GM21367 (cell line): ENCODE measurements at regions not wholly inside any gene's neighbourhood (a gene's known extent, or its start where the extent isn't known, plus 50 kb on each side); places are given as distances from the start of the nearest gene placed in this dataset.
"Not testable (repeated sequence)": the region's sequence is repeated elsewhere in the genome, so short reads cannot be mapped to it uniquely, and the experiment has no call there.

Source experiments
- ATAC-seq: cut with Tn5 transposase; IDR thresholded peaks from one replicate; pipeline ENCODE4 v1.9.1; 2021; ENCODE audit not compliant: unreplicated experiment

DNA sequence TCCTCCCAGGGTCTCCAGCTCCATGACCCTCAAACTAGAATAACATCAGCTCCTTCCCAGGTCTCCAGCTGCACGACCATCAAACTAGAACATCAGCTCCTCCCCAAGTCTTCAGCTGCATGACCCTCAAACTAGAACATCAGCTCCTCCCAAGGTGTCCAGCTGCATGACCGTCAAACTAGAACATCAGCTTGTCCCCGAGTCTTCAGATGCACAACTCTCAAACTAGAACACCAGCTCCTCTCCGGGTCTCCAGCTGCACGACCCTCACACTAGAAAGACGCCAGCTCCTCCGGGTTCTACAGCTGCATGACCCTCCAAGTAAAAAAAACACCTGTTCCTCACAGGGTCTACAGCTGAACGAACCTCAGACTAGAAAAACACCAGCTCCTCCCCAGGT lies 312.9 kb upstream of the TFPI start:
- ATAC-seq, result no peak

- ATAC-seq, result no peak
Measured at GRCh38 chr2:187869195-187869594, 315.0 kb upstream of the TFPI start.

- no peak for ATAC-seq
Measured at GRCh38 chr2:187871506-187871905, 317.3 kb upstream of the TFPI start.

DNA sequence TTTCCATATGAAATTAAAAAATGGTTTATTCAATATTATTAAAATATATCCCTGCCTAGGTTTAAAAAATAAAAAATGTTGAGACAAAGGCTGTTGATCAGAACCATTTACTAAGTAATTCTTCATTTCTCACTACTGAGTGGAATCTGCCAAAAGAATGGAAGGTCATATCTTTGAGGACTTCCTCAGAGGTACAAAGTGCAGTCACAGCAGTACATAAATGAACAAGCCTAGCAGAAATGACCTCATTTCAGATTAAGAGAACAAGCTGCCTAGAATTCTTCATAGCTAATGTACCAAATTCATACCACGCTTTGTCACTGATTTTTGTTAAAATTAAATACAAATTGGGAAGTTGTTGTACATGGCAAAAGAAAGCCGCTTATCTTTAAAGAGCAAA lies 318.9 kb upstream of the TFPI start:
- ATAC-seq, result no peak

DNA sequence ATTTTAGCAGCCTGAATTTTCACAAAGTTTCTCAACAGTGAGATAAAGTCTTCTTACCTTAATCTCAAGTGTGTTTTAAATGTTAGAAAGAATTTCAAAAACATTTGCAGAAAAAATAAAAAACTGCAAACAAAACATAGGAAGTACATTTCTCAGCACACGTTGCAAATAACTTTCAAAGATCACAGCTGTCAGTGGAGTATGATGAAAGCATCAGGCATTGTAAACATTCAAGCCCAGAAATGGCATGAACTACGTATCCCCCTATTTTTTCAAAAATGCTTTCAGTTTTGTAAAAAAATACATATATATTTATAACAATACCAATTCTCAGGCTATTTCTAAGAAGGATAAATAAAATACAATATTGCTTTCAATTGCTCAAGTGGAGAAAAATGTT lies 320.6 kb upstream of the TFPI start:
- no peak for ATAC-seq

GRCh38 chr2:187875261-187876141 lies 321.3 kb upstream of the TFPI start:
- no peak for ATAC-seq

DNA sequence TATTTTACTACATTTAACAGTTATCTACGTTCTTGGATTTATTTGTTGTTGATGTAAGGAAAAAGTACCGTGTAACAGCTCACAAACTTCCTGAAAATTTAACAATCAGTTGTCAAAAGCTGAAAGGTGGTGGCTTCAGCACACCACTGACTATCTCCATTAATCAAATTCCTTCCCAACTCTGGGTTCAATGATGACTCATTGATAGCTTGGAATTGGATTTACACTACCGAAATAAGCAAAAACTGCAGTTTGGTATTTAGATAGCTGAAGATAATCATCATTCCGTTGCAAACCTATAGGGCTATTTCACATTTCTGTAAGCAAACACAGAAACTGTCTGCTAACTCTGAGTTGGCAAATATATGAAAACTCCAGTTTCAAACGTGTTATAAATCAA lies 322.3 kb upstream of the TFPI start:
- no peak for ATAC-seq

- no peak for ATAC-seq
Measured at GRCh38 chr2:187877391-187877790, 323.2 kb upstream of the TFPI start.

GRCh38 chr2:187878112-187878511 lies 323.9 kb upstream of the TFPI start:
- ATAC-seq, result no peak

GRCh38 chr2:187879491-187879890 lies 325.3 kb upstream of the TFPI start:
- no peak for ATAC-seq

DNA sequence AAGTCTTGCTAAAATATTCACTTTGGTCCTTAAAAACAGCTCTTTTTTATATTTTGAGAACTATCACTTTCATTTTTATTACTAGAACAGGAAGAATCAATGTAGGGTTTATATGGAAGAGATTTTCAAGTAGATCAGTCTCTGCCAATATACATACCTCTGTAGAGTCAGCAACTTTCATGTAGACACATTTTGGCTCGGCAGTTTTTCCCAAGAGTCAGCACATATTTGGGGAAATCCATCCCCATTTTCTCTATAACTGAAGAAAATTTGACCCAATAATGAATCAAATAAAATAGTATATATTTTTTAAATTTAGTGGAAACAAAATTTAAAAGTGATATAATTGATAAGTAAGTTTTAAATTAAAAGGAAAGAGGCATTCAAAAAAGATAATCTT lies 329.8 kb upstream of the TFPI start:
- ATAC-seq, result no peak

DNA sequence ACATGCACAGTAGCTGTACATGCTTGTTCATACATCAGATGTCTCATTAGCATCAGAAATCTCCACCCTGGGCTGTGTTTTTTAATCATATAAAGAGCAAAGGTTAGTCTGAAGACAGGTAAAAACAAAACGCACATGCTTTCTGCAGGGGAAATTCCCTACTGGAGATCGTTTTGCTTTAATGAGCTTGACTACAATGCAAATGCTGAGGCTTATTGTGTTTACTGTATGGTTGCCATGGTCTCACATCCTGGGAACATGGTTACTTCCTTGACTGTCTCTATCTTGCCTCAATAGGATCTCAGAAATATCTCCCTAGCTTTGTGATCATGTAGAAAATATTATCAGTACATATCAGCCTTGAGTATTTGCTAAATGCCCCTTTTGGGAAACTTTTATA lies 336.5 kb upstream of the TFPI start:
- no peak for ATAC-seq

DNA sequence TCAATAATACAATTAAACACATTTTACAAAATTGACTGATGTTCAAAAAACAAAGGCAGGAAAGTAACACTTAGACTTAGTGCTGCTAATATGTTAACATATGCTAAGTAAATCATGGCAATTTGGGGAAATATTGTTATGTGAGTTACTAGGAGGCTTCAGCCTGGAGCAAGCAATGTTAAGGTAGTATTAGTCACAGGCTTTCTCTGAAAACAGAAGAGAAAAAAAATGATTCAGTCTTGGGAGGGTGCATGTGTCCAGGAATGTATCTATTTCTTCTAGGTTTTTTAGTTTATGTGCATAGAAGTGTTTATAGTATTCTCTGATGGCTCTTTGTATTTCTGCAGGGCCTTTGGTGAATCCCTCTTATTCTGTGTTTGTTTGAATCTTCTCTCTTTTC lies 345.8 kb upstream of the TFPI start:
- no peak for ATAC-seq

DNA sequence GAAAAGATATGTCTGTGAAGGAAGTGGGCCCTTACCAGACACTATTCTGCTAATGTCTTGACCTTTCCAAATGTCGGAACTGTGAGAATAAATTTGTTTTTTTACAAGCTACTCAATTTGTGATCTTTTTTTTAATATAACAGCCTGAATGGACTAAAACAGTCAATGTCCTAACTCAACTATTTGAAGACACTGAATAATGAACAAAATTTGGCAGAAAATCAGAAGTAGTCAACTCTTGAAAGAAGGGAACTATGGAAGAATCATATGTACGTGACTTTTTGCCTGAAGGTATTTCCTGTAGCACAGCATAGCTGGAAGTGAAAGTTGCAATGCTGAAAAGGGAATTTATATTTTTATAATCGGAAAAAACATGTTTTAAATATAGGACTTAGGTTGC lies 351.8 kb upstream of the TFPI start:
- no peak for ATAC-seq

DNA sequence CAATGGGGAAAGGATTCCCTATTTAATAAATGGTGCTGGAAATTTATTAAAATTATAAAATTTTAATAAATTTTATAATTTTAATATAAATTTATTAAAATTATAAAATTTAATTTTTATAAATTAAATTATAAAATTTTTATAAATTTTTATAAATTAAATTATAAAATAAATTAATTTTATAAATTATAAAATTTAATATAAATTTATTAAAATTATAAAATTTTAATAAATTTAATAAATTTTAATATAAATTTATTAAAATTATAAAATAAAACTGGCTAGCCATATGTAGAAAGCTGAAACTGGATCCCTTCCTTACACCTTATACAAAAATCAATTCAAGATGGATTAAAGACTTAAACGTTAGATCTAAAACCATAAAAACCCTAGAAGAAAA lies 356.7 kb upstream of the TFPI start:
- not testable (repeated sequence) for ATAC-seq

DNA sequence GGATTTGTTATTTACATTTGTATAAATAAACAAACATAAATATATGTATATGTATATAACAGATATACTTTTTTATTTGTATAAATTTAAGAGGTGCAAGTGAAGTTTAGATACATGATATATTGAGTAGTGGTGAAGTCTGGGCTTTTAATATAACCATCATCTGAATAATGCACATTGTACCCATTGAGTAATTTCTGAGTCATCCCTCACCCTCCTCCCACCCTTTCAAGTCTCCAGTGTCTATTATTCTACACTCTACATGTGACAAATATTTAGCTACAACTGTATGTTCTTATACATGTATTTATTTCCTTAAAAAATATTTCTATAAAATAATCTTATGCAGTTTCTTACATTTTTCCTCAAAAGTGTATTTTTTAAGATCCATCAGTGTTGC lies 358.7 kb upstream of the TFPI start:
- no peak for ATAC-seq

- no peak for ATAC-seq
Measured at GRCh38 chr2:187915810-187916209, 361.6 kb upstream of the TFPI start.

DNA sequence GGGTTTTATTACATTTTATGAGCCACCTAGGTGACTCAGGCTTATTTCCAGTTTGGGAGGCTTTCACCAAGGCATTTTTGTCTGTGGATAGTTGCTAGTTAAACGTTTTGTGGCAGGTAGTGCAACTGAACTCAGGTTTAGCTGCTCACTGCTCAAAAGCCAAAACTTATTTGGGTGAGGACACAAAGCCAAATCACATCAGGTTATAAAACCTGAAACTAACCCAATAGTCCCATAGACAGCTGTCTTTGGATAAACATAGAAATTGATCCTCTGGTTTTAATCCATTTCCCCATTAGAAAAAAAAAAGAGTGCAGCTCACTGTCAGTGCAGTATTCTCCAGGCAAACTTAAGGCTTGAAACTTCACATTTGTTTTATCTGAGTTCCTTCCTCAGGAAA lies 362.6 kb upstream of the TFPI start:
- ATAC-seq, result no peak

GRCh38 chr2:187917535-187917934 lies 363.3 kb upstream of the TFPI start:
- ATAC-seq, result no peak

- no peak for ATAC-seq
Measured at GRCh38 chr2:187918996-187919821, 365.0 kb upstream of the TFPI start.

GRCh38 chr2:187920511-187920910 lies 366.3 kb upstream of the TFPI start:
- ATAC-seq, result no peak

DNA sequence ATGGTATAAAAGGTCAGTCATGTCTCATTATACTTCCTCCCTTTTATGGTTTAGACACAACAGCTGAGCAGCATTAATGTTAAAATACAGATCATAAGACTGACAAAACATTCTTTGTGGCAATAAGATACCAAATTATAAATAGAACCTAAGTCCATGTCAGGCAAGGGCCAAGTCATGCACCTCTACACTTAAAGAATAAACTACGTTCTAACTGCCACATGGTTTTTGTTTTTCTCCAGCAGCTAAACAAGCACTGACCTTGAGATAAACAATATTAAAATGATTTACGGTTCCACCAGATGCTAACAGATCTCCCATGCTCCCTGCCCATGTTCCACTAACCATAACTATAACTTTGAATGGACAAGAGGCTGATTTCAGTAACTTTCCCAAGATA lies 368.6 kb upstream of the TFPI start:
- ATAC-seq, result no peak
